GM12874 (cell line): ENCODE measurements at regions not wholly inside any gene's neighbourhood (a gene's known extent, or its start where the extent isn't known, plus 50 kb on each side); places are given as distances from the start of the nearest gene placed in this dataset.

Experiments
- TF ChIP-seq, protein P1 (sequence below): IDR thresholded peaks from 2 replicates; pipeline ENCODE4 v1.5.1; 2011; ENCODE audit warnings: low read depth, mild to moderate bottlenecking, control low read depth, low read length, moderate library complexity; ENCODE audit not compliant: insufficient read depth

DNA sequence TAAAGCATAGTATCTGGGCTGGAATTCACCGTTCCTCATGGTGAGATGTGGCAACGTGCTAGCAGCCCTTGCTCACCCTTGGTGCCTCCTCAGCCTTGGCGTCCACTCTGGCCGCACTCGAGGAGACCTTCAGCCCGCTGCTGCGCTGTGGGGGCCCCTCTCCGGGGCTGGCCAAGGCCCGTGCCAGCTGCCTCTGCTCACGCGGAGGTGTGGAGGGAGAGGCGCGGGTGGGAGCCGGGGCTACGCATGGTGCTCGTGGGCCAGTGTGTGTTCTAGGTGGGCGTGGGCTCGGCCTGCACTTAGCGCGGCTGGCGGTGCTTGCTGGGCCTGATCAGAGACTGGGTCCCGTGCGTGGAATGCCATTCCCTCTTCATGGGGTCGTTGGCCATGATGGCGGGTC is 424.2 kb downstream of the KCTD16 start:
- TF ChIP-seq, protein P1, sequence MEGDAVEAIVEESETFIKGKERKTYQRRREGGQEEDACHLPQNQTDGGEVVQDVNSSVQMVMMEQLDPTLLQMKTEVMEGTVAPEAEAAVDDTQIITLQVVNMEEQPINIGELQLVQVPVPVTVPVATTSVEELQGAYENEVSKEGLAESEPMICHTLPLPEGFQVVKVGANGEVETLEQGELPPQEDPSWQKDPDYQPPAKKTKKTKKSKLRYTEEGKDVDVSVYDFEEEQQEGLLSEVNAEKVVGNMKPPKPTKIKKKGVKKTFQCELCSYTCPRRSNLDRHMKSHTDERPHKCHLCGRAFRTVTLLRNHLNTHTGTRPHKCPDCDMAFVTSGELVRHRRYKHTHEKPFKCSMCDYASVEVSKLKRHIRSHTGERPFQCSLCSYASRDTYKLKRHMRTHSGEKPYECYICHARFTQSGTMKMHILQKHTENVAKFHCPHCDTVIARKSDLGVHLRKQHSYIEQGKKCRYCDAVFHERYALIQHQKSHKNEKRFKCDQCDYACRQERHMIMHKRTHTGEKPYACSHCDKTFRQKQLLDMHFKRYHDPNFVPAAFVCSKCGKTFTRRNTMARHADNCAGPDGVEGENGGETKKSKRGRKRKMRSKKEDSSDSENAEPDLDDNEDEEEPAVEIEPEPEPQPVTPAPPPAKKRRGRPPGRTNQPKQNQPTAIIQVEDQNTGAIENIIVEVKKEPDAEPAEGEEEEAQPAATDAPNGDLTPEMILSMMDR = no peak

DNA sequence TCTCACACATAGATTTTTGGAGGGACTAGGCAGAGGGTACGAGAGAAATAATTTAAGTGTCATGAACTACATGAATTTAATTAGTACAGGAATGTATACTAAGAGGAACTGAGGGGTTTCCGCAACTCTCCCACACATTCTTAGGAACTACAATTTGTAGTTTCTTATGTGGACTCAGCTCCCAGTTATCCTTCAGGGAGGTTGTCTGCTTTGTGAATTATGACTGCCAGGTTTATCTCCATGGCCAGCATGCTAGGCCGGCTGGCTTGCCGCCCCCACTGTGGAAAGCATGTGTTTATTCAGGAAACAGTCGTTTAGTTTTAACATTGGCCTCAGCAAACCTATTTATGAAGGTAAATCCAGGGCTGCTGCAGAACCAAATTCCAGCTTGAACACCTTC is 415.0 kb downstream of the KCTD16 start:
- TF ChIP-seq, protein P1 = no peak

DNA sequence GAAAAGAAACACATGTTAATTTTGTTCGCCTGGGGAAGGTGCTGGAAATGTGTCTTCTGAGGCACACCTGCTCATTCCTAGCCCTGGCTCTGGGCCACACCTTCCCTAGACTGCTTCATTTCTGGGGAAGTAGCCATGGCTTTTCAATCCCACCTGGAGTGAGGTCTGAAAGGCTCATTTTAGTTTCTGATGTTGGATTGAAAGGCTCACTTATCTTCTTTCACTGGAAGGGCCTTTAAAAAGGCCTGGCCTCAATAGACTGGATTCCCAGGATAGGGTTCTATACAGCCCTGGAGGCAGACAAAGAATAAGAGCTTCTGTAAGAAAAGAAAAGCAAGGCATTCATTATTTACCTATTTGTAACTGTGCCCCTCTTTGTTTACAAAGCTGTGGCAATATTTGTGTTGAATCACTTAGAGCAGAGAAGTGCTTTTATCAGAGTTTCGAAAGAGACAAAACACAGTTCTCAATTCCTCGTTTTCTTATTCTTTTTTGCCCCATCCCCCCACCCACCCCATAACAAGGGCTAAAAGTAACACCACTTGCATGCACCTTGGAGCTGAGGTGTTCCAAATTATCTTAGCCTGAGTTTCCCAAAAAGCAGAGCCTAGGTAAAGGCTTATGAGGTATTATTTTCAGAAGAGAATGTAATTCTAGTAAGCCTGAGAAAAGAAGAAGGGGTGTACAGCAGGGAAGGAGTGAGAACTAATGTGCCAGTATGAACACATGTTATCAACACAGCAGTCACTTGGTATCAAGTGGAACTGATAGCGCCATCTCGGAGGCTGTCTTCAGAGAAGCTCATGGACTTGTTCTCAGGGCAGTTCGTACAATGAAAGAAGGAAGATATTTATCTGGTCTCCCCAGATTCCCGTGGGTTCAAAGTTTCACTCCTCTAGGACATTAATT is 413.1 kb downstream of the KCTD16 start:
- TF ChIP-seq, protein P1 = no peak

DNA sequence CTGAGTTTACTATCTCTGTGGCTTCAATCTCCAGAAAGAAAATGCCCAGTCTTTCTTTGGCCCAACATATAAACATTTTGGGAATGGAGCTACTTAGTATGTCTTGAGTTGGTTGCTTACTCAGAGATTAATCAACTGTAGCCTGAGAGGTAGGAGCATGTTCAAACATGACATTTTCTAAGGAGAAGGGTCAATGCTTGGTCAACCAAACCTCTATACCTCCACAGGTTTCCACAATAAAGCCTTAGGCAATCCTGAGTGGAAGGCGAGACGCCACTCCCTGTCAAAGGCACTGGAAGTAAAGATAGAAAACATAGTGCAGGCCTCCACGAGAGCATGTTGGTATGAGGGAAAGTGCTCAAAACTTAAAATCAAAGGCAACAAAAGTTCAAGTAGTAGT is 411.4 kb downstream of the KCTD16 start:
- TF ChIP-seq, protein P1 = no peak

DNA sequence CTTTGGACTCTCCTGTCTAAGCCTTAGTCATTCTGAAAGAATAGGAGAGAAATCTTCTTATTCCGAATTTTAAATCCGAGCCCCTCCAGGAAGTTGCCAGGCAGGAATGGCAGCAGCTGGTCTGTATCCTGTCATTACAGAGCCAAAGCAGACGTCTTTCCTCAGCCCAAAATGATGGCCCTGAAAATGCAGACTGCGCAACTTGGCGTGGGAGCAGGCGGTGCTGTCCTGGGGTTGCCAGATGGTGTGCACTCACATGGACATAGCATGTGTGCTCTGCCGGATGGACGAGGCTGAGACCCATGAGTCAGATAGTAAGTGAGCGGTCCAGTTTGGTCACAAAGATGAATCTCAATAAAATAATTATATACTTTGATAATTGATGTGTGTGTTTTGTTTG is 410.4 kb downstream of the KCTD16 start:
- TF ChIP-seq, protein P1 = no peak

DNA sequence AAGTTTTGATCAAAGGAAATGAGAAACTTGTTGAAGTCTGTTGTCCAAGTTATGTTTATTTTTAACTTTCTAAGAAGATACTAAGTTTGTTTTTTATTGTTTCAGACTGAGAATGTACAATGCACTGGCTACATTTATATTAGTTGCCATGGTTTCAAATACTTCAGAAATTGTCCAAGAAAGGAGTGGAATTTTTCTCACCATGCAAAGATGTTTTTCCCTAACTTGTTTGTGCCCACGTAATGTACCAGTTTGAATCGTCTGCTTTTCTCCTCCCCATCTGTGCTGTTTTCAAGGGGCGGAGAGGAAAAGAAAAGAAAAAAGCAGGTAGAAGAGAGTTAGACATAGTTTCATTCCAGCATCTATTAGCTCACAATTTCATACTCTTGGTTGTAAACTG is 407.0 kb downstream of the KCTD16 start:
- TF ChIP-seq, protein P1 = no peak

DNA sequence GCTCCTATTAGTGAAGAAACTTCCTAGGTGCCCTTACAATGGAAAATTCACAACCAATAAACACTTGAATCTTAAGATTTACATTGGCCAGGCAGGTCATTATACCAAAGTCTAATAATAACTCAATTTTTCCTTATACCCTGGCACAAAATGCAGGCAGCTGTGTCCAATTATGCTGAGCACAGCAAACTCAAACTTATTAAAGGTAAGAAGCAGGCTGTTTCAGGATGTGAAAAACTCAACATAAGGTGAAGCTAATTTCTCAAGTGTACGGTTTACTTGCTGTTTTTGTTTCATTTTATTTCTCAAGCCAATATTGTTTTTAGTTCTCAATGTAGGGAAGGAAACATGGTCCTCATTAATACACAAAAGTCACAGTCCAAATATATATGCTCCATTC is 405.1 kb downstream of the KCTD16 start:
- TF ChIP-seq, protein P1 = no peak

DNA sequence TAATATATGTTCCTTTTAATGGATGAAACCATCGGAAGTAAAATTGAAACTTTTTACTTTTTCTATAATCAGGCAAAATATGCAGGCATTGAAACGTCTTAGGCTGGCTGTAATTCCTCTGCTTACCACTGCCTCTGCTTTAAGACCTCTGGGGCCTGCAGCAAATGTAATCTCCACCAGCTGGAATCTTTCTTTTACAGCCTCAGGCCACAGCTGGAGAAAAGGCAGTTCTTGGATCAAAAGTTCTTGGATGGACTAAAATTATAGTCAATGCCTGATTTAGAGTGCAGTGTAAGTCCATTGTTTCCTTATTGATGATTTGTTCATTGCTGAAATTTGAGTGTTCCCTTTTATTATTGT is 396.7 kb downstream of the KCTD16 start:
- TF ChIP-seq, protein P1 = no peak
